Mesenchymal stem cell (in vitro differentiated cells and primary cell): ENCODE measurements at regions not wholly inside any gene's neighbourhood (a gene's known extent, or its start where the extent isn't known, plus 50 kb on each side); places are given as distances from the start of the nearest gene placed in this dataset.

ENCODE experiments used
- DNase-seq: peaks from one replicate; pipeline ENCODE4 v3.0.0-alpha.2; 2013
- H2AFZ ChIP-seq: one replicate; pipeline ENCODE4 v1.6.1; 2013; ENCODE audit warnings: low read depth, mild to moderate bottlenecking, control low read depth, inconsistent platforms, low read length, moderate library complexity
- H2AK5ac ChIP-seq: 2 replicates; pipeline ENCODE4 v1.6.1; 2013; ENCODE audit warnings: low read length, moderate library complexity, mild to moderate bottlenecking, inconsistent platforms; ENCODE audit not compliant: severe bottlenecking
- H2BK120ac ChIP-seq: one replicate; pipeline ENCODE4 v1.6.1; 2013; ENCODE audit warnings: low read depth, mild to moderate bottlenecking, inconsistent platforms, low read length, moderate library complexity
- H2BK12ac ChIP-seq, 2 experiments: one replicate each; pipeline ENCODE4 v1.6.1; 2013; ENCODE audit warnings: inconsistent platforms in 2 of 2, low read length in 2 of 2, mild to moderate bottlenecking in 2 of 2, moderate library complexity in 2 of 2, control low read depth in 1 of 2
- H2BK15ac ChIP-seq: one replicate; pipeline ENCODE4 v1.6.1; 2013; ENCODE audit warnings: mild to moderate bottlenecking, low read depth, inconsistent platforms; ENCODE audit not compliant: poor library complexity, severe bottlenecking
- H2BK5ac ChIP-seq: 2 replicates; pipeline ENCODE4 v1.6.1; 2013; ENCODE audit warnings: low read depth, mild to moderate bottlenecking, low read length, control low read depth, inconsistent platforms; ENCODE audit not compliant: poor library complexity, severe bottlenecking
- H3K14ac ChIP-seq, 2 experiments: one replicate each; pipeline ENCODE4 v1.6.1; 2013; ENCODE audit warnings: inconsistent platforms in 2 of 2, low read length in 2 of 2, control low read depth in 1 of 2, mild to moderate bottlenecking in 1 of 2, moderate library complexity in 1 of 2
- H3K18ac ChIP-seq, 2 experiments: one replicate each; pipeline ENCODE4 v1.6.1; 2013; ENCODE audit warnings: inconsistent platforms in 2 of 2, low read length in 2 of 2, control low read depth in 1 of 2, low read depth in 1 of 2, mild to moderate bottlenecking in 1 of 2
- H3K23ac ChIP-seq, 2 experiments: one replicate each; pipeline ENCODE4 v1.6.1; 2013; ENCODE audit warnings: inconsistent platforms in 2 of 2, low read length in 2 of 2, mild to moderate bottlenecking in 2 of 2, moderate library complexity in 2 of 2, control low read depth in 1 of 2
- H3K27ac ChIP-seq: 2 replicates; pipeline ENCODE4 v1.5.1; 2013; ENCODE audit warnings: mild to moderate bottlenecking, moderate library complexity, low read length, control low read depth, inconsistent platforms; ENCODE audit not compliant: poor library complexity, severe bottlenecking
- H3K27me3 ChIP-seq, 2 experiments: 2 replicates each; pipeline versions ENCODE4 v1.6.1 to v1.7.0; 2013; ENCODE audit warnings: low read length in 2 of 2, mild to moderate bottlenecking in 2 of 2, moderate library complexity in 2 of 2, control low read depth in 1 of 2, inconsistent platforms in 1 of 2; ENCODE audit not compliant: control insufficient read depth in 1 of 2, insufficient read depth in 1 of 2
- H3K36me3 ChIP-seq, 2 experiments: 2 replicates each; pipeline versions ENCODE4 v1.6.1 to v1.7.0; 2013; ENCODE audit warnings: low read length in 2 of 2, control low read depth in 1 of 2, inconsistent platforms in 1 of 2, low read depth in 1 of 2, mild to moderate bottlenecking in 1 of 2; ENCODE audit not compliant: insufficient read depth in 2 of 2, control insufficient read depth in 1 of 2
- H3K4ac ChIP-seq, 2 experiments: one replicate each; pipeline ENCODE4 v1.6.1; 2013; ENCODE audit warnings: inconsistent platforms in 2 of 2, low read length in 2 of 2, mild to moderate bottlenecking in 2 of 2, moderate library complexity in 2 of 2, control low read depth in 1 of 2, low read depth in 1 of 2
- H3K4me1 ChIP-seq: 2 replicates; pipeline ENCODE4 v1.6.1; 2013; ENCODE audit warnings: low read depth, low read length, control low read depth; ENCODE audit not compliant: control insufficient read depth, insufficient read depth
- H3K4me2 ChIP-seq: 2 replicates; pipeline ENCODE4 v1.6.1; 2013; ENCODE audit warnings: low read length, mild to moderate bottlenecking, inconsistent platforms; ENCODE audit not compliant: poor library complexity, severe bottlenecking
- H3K4me3 ChIP-seq, 2 experiments: 2 replicates each; pipeline versions ENCODE4 v1.5.1 to v1.7.0; 2013; ENCODE audit warnings: low read length in 2 of 2, mild to moderate bottlenecking in 2 of 2, control low read depth in 1 of 2, low read depth in 1 of 2; ENCODE audit not compliant: insufficient read depth in 1 of 2
- H3K79me1 ChIP-seq: replicated peaks from 2 replicates; pipeline ENCODE4 v1.6.1; 2013; ENCODE audit warnings: mild to moderate bottlenecking, control low read depth, low read length, inconsistent platforms; ENCODE audit not compliant: poor library complexity, severe bottlenecking
- H3K9ac ChIP-seq: 2 replicates; pipeline ENCODE4 v1.7.0; 2013; ENCODE audit warnings: mild to moderate bottlenecking, low read length, moderate library complexity
- H3K9me3 ChIP-seq: 2 replicates; pipeline ENCODE4 v1.7.0; 2013; ENCODE audit warnings: mild to moderate bottlenecking, low read length; ENCODE audit not compliant: control insufficient read depth
- H4K8ac ChIP-seq: one replicate; pipeline ENCODE4 v1.6.1; 2013; ENCODE audit warnings: inconsistent platforms, mild to moderate bottlenecking, low read length, moderate library complexity
- H4K91ac ChIP-seq: one replicate; pipeline ENCODE4 v1.6.1; 2013; ENCODE audit warnings: mild to moderate bottlenecking, low read length, inconsistent platforms
- WGBS: methylation state at CpG from one replicate; pipeline ENCODE4 v1.1.7; 2013; ENCODE audit warnings: mixed read lengths; 5-methylcytosine and 5-hydroxymethylcytosine counted together

DNA sequence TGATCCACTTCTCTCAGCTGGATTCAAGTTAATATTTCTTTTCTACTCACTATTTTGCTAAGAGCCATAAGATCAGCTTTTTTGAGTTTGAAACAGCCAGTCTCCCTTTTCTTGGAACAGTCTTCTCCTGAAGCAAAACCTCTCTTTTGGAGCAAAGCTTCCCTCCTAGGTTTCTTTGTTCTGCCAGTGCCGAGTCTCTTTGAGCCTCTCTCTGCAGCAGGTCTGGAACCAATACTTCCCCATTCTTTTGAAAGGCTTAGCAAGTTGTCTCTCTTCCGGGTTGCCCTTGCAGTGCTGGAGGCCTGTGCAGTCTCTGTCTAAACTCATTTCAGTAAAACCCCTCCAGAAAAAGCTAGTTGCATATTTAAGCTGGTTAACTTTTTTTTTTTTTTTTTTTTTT lies 454.8 kb downstream of the NOVA1 start:
- no peak overlapping the region for H3K14ac ChIP-seq
- H3K9me3 ChIP-seq = no peaks in the 10 kb centered on the region
- H2BK12ac ChIP-seq = no peak overlapping the region
- no peak overlapping the region for H3K4me3 ChIP-seq
- H4K8ac ChIP-seq = no peak overlapping the region
- no peak overlapping the region for H2AK5ac ChIP-seq
- H2BK15ac ChIP-seq = no peak overlapping the region
- no peak overlapping the region for H3K27ac ChIP-seq
- 75% methylated on average over 1 of the region's 2 CpGs for WGBS
- no peak overlapping the region for H3K9ac ChIP-seq
- H3K36me3 ChIP-seq = no peaks in the 10 kb centered on the region
- H3K4me2 ChIP-seq = no peak overlapping the region
- no peaks in the 10 kb centered on the region for H3K4me1 ChIP-seq
- no peak overlapping the region for H3K18ac ChIP-seq
- no peak overlapping the region for H2BK120ac ChIP-seq
- H3K4ac ChIP-seq = no peak overlapping the region
- H2AFZ ChIP-seq = no peak overlapping the region
- no peaks in the 10 kb centered on the region for H3K79me1 ChIP-seq
- H3K27me3 ChIP-seq = no peaks in the 10 kb centered on the region
- DNase-seq = no peak
- H4K91ac ChIP-seq = no peak overlapping the region
- no peak overlapping the region for H2BK5ac ChIP-seq
- no peak overlapping the region for H3K23ac ChIP-seq

DNA sequence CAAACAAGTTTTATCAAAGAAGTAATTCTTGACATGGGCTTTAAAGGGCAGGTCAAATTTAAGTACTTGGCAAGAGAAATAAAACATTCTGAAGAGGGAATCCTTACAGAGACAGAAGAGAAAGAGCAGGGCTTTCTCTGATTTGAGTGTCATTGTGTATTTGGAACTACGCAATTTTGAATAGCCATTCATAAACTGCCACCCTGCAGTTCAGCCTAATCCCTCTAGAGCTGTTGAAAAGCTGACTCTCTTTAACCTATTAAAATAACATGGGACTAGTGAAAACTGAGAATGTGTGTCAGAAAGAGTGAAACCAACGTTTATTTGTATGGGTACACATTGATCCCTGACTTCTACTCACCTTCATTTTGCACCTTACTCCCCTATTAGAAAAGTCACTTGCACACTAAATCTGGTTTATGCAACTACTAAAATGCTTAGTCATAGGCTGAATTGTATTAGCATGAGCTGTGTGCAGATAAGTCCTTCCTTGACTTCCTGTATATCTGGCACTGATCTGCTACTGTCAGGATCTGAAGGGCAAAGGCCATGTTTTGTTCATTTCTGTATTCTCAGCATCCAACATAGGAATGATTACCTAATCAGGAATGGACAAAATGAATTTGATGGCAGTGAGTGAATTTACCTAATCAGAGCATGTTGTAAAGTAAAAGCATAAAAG lies 458.9 kb downstream of the NOVA1 start:
- no peaks in the 10 kb centered on the region for H3K9me3 ChIP-seq
- H3K4ac ChIP-seq = no peak overlapping the region
- H2AK5ac ChIP-seq = no peak overlapping the region
- H3K36me3 ChIP-seq = no peaks in the 10 kb centered on the region
- H2BK12ac ChIP-seq = no peak overlapping the region
- no peaks in the 10 kb centered on the region for H3K79me1 ChIP-seq
- H4K8ac ChIP-seq = no peak overlapping the region
- H3K23ac ChIP-seq = no peak overlapping the region
- no peak overlapping the region for H2AFZ ChIP-seq
- no peak overlapping the region for H3K4me2 ChIP-seq
- peak; percentile 16 for DNase-seq
- no peaks in the 10 kb centered on the region for H3K4me1 ChIP-seq
- H3K4me3 ChIP-seq = no peak overlapping the region
- no peaks in the 10 kb centered on the region for H3K27me3 ChIP-seq
- H2BK15ac ChIP-seq = no peak overlapping the region
- no peak overlapping the region for H3K14ac ChIP-seq
- no peak overlapping the region for H3K27ac ChIP-seq
- H3K18ac ChIP-seq = no peak overlapping the region
- no peak overlapping the region for H2BK5ac ChIP-seq
- H2BK120ac ChIP-seq = no peak overlapping the region
- no CpG with 5 or more reads among the region's 2 CpGs for WGBS
- no peak overlapping the region for H3K9ac ChIP-seq
- H4K91ac ChIP-seq = no peak overlapping the region

DNA sequence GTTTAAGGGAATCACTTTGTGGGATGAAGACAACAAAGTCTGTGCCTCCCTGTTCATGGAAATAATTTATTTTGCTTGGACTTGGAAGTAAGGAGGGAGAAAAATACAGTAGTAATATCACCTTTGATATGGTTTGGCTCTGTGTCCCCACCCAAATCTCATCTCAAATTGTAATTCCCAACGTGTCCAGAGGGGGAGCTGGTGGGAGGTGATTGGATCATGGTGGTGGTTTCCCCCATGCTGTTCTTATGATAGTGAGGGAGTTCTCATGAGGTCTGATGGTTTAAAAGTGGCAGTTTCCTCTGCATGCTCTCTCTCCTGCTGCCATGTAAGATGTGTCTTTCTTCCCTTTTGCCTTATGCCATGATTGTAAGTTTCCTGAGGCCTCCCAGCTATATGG lies 460.7 kb downstream of the NOVA1 start:
- Histone ChIP-seq H3K23ac (no peak overlapping the region), H3K18ac (no peak overlapping the region), H3K4me2 (no peak overlapping the region), H2BK120ac (no peak overlapping the region), H3K36me3 (no peaks in the 10 kb centered on the region), H4K91ac (no peak overlapping the region), H3K4me3 (no peak overlapping the region), H3K4ac (no peak overlapping the region), H3K27ac (no peak overlapping the region), H3K9ac (no peak overlapping the region), H3K4me1 (no peaks in the 10 kb centered on the region), H3K9me3 (no peaks in the 10 kb centered on the region), H2BK15ac (no peak overlapping the region), H2BK12ac (no peak overlapping the region), H4K8ac (no peak overlapping the region), H3K79me1 (no peaks in the 10 kb centered on the region), H2AK5ac (no peak overlapping the region), H3K27me3 (no peaks in the 10 kb centered on the region), H2BK5ac (no peak overlapping the region), H3K14ac (no peak overlapping the region), H2AFZ (no peak overlapping the region)
- WGBS = 50% methylated on average over 1 of the region's 1 CpG
- DNase-seq = no peak

DNA sequence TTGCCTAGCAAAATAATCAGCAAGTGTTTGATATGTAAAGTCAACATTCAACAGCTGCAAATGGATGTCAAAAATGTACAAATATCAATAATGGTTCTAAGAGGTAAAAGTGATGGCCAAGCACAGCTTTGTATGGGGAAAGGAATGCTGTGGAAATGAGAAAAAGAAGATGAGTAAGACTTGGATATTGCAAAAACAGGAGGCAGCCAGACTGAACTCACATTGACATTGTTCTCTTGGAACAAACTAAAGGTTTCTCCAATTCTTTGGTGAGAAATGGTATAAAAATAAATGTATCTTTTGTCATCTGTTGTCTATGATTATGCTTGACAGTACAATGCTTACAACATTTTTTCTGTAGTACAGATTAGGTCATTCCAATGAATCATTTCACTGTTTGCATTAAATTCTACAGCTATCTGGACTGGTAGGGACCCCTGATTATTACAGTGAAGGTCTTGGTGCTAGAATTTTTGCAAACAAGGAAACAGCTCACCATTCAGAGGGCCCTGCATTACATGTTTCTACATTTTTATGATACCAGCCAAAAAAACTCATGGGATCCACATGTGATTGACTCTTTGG lies 465.7 kb downstream of the NOVA1 start:
- DNase-seq = no peak
- no peak overlapping the region for H2BK12ac ChIP-seq
- H3K79me1 ChIP-seq = no peaks in the 10 kb centered on the region
- no peak overlapping the region for H4K8ac ChIP-seq
- no peak overlapping the region for H3K9ac ChIP-seq
- no peaks in the 10 kb centered on the region for H3K27me3 ChIP-seq
- H3K18ac ChIP-seq = no peak overlapping the region
- H3K4ac ChIP-seq = no peak overlapping the region
- no peaks in the 10 kb centered on the region for H3K4me1 ChIP-seq
- H2BK5ac ChIP-seq = no peak overlapping the region
- H2BK120ac ChIP-seq = no peak overlapping the region
- no peak overlapping the region for H2BK15ac ChIP-seq
- no peak overlapping the region for H4K91ac ChIP-seq
- H2AFZ ChIP-seq = no peak overlapping the region
- no peak overlapping the region for H3K27ac ChIP-seq
- no peak overlapping the region for H2AK5ac ChIP-seq
- no peak overlapping the region for H3K4me3 ChIP-seq
- no peaks in the 10 kb centered on the region for H3K9me3 ChIP-seq
- H3K4me2 ChIP-seq = no peak overlapping the region
- H3K14ac ChIP-seq = no peak overlapping the region
- H3K36me3 ChIP-seq = no peaks in the 10 kb centered on the region
- no peak overlapping the region for H3K23ac ChIP-seq
